T-helper 1 cell treated with Interleukin-12 subunit alpha and Interleukin-12 subunit beta and Interleukin-4 antibody, amounts not matched to agents 30 ng/mL and 1 ng/mL, for 36 hours (primary cell): ENCODE measurements at regions not wholly inside any gene's neighbourhood (a gene's known extent, or its start where the extent isn't known, plus 50 kb on each side); places are given as distances from the start of the nearest gene placed in this dataset.

ENCODE experiments used
- intact Hi-C: fragments of 100-400 bp; cut with micrococcal nuclease; formaldehyde crosslinking; loops from one replicate; pipeline ENCODE4 v1.15.1; 2024

- intact Hi-C loops = no loop called here
Measured at GRCh38 chr3:194832346-194833104, 146.8 kb downstream of the FAM43A start.

- intact Hi-C loops = no loop called here
Measured at GRCh38 chr3:194833114-194833910, 147.6 kb downstream of the FAM43A start.

GRCh38 chr3:194836661-194837060 is 151.0 kb downstream of the FAM43A start:
- intact Hi-C loops = no loop called here

- intact Hi-C loops = no loop called here
Measured at GRCh38 chr3:194837457-194838127, 151.9 kb downstream of the FAM43A start.

GRCh38 chr3:194838236-194838635 is 152.6 kb downstream of the FAM43A start:
- intact Hi-C loops = no loop called here

GRCh38 chr3:194840661-194841514 is 155.2 kb downstream of the FAM43A start:
- intact Hi-C loops = loop anchor here (5.0 kb wide), 1 partner anchor 159 kb away; no protein-coding TSS in a partner anchor

GRCh38 chr3:194841515-194841841 is 155.8 kb downstream of the FAM43A start:
- intact Hi-C loops = loop anchor here (5.0 kb wide), 1 partner anchor 159 kb away; no protein-coding TSS in a partner anchor

GRCh38 chr3:194843556-194843955 is 157.9 kb downstream of the FAM43A start:
- intact Hi-C loops = loop anchor here (5.0 kb wide), 1 partner anchor 161 kb away; no protein-coding TSS in a partner anchor

- intact Hi-C loops = loop anchor here (5.0 kb wide), 1 partner anchor 162 kb away; no protein-coding TSS in a partner anchor
Measured at GRCh38 chr3:194844046-194844445, 158.4 kb downstream of the FAM43A start.

- intact Hi-C loops = no loop called here
Measured at GRCh38 chr3:194849166-194849875, 163.6 kb downstream of the FAM43A start.

- intact Hi-C loops = no loop called here
Measured at GRCh38 chr3:194851254-194851653, 165.6 kb downstream of the FAM43A start.

- intact Hi-C loops = no loop called here
Measured at GRCh38 chr3:194851941-194852340, 166.3 kb downstream of the FAM43A start.

GRCh38 chr3:194852345-194852744 is 166.7 kb downstream of the FAM43A start:
- intact Hi-C loops = no loop called here

GRCh38 chr3:194852831-194853508 is 167.3 kb downstream of the FAM43A start:
- intact Hi-C loops = no loop called here

- intact Hi-C loops = no loop called here
Measured at GRCh38 chr3:194854206-194854605, 168.5 kb downstream of the FAM43A start.

- intact Hi-C loops = no loop called here
Measured at GRCh38 chr3:194854659-194855390, 169.1 kb downstream of the FAM43A start.

GRCh38 chr3:194856296-194856695 is 170.6 kb downstream of the FAM43A start:
- intact Hi-C loops = no loop called here

- intact Hi-C loops = no loop called here
Measured at GRCh38 chr3:194857469-194858113, 171.9 kb downstream of the FAM43A start.

GRCh38 chr3:194858382-194858781 is 172.7 kb downstream of the FAM43A start:
- intact Hi-C loops = no loop called here
